ENCODE measurements at regions not wholly inside any gene's neighbourhood (a gene's known extent, or its start where the extent isn't known, plus 50 kb on each side); places are given as distances from the start of the nearest gene placed in this dataset.

- H3K4me1 ChIP-seq (replicated peaks in 1 of 2): no peaks in the 10 kb centered on the region
- H3K36me3 ChIP-seq (replicated peaks in 1 of 2): no peaks in the 10 kb centered on the region
- intact Hi-C loops (cut with DNase I): no loop called here
- H3K9me3 ChIP-seq (replicated peaks in 1 of 3): no peaks in the 10 kb centered on the region
- no peak for DNase-seq
- no peak for TF ChIP-seq POLR2A (IDR thresholded peaks at IDR 0.05)
- TF ChIP-seq, protein P1, sequence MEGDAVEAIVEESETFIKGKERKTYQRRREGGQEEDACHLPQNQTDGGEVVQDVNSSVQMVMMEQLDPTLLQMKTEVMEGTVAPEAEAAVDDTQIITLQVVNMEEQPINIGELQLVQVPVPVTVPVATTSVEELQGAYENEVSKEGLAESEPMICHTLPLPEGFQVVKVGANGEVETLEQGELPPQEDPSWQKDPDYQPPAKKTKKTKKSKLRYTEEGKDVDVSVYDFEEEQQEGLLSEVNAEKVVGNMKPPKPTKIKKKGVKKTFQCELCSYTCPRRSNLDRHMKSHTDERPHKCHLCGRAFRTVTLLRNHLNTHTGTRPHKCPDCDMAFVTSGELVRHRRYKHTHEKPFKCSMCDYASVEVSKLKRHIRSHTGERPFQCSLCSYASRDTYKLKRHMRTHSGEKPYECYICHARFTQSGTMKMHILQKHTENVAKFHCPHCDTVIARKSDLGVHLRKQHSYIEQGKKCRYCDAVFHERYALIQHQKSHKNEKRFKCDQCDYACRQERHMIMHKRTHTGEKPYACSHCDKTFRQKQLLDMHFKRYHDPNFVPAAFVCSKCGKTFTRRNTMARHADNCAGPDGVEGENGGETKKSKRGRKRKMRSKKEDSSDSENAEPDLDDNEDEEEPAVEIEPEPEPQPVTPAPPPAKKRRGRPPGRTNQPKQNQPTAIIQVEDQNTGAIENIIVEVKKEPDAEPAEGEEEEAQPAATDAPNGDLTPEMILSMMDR (IDR thresholded peaks at IDR 0.05): no peak
- H3K27me3 ChIP-seq: no peaks in the 10 kb centered on the region
- H3K4me3 ChIP-seq: no peak overlapping the region
- WGBS, 4 donors: 31 to 64% (median 33%) methylated on average over 1 to 2 of the region's 2 CpGs
- H3K27ac ChIP-seq: no peak overlapping the region
Observed at GRCh38 chr12:59134750-59135149, 214.4 kb upstream of the LRIG3 start.

GRCh38 chr12:59131462-59131861 lies 211.2 kb upstream of the LRIG3 start:
- no peaks in the 10 kb centered on the region for H3K27me3 ChIP-seq

GRCh38 chr12:59122784-59123183 lies 202.5 kb upstream of the LRIG3 start:
- TF ChIP-seq POLR2A (IDR thresholded peaks at IDR 0.05): no peak
- TF ChIP-seq, protein P1 (IDR thresholded peaks at IDR 0.05): no peak
- DNase-seq: no peak
- H3K27me3 ChIP-seq: no peaks in the 10 kb centered on the region
- WGBS, 4 donors: 65 to 72% (median 67%) methylated on average over 3 of the region's 3 CpGs
- no peak overlapping the region for H3K27ac ChIP-seq
- H3K9me3 ChIP-seq (replicated peaks in 1 of 3): no peaks in the 10 kb centered on the region
- H3K4me1 ChIP-seq (replicated peaks in 1 of 2): no peaks in the 10 kb centered on the region
- no peaks in the 10 kb centered on the region for H3K36me3 ChIP-seq (replicated peaks in 1 of 2)
- intact Hi-C loops (cut with DNase I): no loop called here
- no peak overlapping the region for H3K4me3 ChIP-seq

More at GRCh38 chr12:59131462-59131861, 211.2 kb upstream of the LRIG3 start:
- Histone ChIP-seq H3K4me1 (replicated peaks in 1 of 2) (no peaks in the 10 kb centered on the region), H3K4me3 (no peak overlapping the region), H3K27ac (no peak overlapping the region), H3K9me3 (replicated peaks in 1 of 3) (no peaks in the 10 kb centered on the region), H3K36me3 (replicated peaks in 1 of 2) (no peaks in the 10 kb centered on the region)
- 56 to 70% (median 62%) methylated on average over 3 of the region's 3 CpGs for WGBS, 4 donors
- TF ChIP-seq, protein P1 (IDR thresholded peaks at IDR 0.05): no peak
- TF ChIP-seq POLR2A (IDR thresholded peaks at IDR 0.05): no peak
- intact Hi-C loops (cut with DNase I): no loop called here
- no peak for DNase-seq

GRCh38 chr12:59121451-59121850 lies 201.1 kb upstream of the LRIG3 start:
- intact Hi-C loops (cut with DNase I): no loop called here
- Histone ChIP-seq H3K4me1 (replicated peaks in 1 of 2) (no peaks in the 10 kb centered on the region), H3K36me3 (replicated peaks in 1 of 2) (no peaks in the 10 kb centered on the region), H3K27me3 (no peaks in the 10 kb centered on the region), H3K4me3 (no peak overlapping the region), H3K27ac (no peak overlapping the region), H3K9me3 (replicated peaks in 1 of 3) (no peaks in the 10 kb centered on the region)
- no peak for TF ChIP-seq POLR2A (IDR thresholded peaks at IDR 0.05)
- TF ChIP-seq, protein P1 (IDR thresholded peaks at IDR 0.05): no peak
- DNase-seq: no peak
- 64 to 76% (median 75%) methylated on average over 2 of the region's 2 CpGs for WGBS, 4 donors
